H9 (cell line): ENCODE measurements at regions not wholly inside any gene's neighbourhood (a gene's known extent, or its start where the extent isn't known, plus 50 kb on each side); places are given as distances from the start of the nearest gene placed in this dataset.

Experiments used
- DNase-seq: peaks from one replicate; pipeline ENCODE4 v3.0.0-alpha.2; 2017
- H2AFZ ChIP-seq: one replicate; pipeline ENCODE4 v1.6.1; 2013; ENCODE audit warnings: mild to moderate bottlenecking, low read length, control low read depth, moderate library complexity
- H2AK5ac ChIP-seq: 2 replicates; pipeline ENCODE4 v1.6.1; 2013; ENCODE audit warnings: low read length, control low read depth, mixed read lengths; ENCODE audit not compliant: insufficient read length
- H2BK120ac ChIP-seq: one replicate; pipeline ENCODE4 v1.6.1; 2013; ENCODE audit warnings: low read depth, mild to moderate bottlenecking, low read length, control low read depth, inconsistent platforms; ENCODE audit not compliant: poor library complexity, severe bottlenecking
- H2BK12ac ChIP-seq: 2 replicates; pipeline ENCODE4 v1.6.1; 2013; ENCODE audit warnings: low read length, control low read depth, mixed read lengths, low read depth; ENCODE audit not compliant: insufficient read length
- H2BK15ac ChIP-seq: 2 replicates; pipeline ENCODE4 v1.6.1; 2013; ENCODE audit warnings: low read depth, low read length, control low read depth
- H2BK20ac ChIP-seq: one replicate; pipeline ENCODE4 v1.6.1; 2013; ENCODE audit warnings: low read depth, mild to moderate bottlenecking, low read length, control low read depth, inconsistent platforms; ENCODE audit not compliant: poor library complexity, severe bottlenecking
- H2BK5ac ChIP-seq: 2 replicates; pipeline ENCODE4 v1.6.1; 2013; ENCODE audit warnings: low read length, control low read depth, mixed read lengths; ENCODE audit not compliant: insufficient read length
- H3K14ac ChIP-seq: 2 replicates; pipeline ENCODE4 v1.6.1; 2013; ENCODE audit warnings: low read length, control low read depth; ENCODE audit not compliant: insufficient read depth
- H3K18ac ChIP-seq: 2 replicates; pipeline ENCODE4 v1.6.1; 2013; ENCODE audit warnings: low read depth, mild to moderate bottlenecking, mixed read lengths, low read length, control low read depth; ENCODE audit not compliant: insufficient read length
- H3K23ac ChIP-seq: 2 replicates; pipeline ENCODE4 v1.6.1; 2013; ENCODE audit warnings: low read length, control low read depth, mixed read lengths, low read depth; ENCODE audit not compliant: insufficient read length
- H3K23me2 ChIP-seq: 2 replicates; pipeline ENCODE4 v1.6.1; 2013; ENCODE audit warnings: low read depth, mild to moderate bottlenecking, mixed read lengths, low read length, control low read depth; ENCODE audit not compliant: insufficient read length, poor library complexity, severe bottlenecking
- H3K27ac ChIP-seq: 2 replicates; pipeline ENCODE4 v1.5.1; 2013; ENCODE audit warnings: low read length, control low read depth, mixed read lengths, low read depth; ENCODE audit not compliant: insufficient read length
- H3K27me3 ChIP-seq: 2 replicates; pipeline ENCODE4 v1.6.1; 2013; ENCODE audit warnings: low read length, control low read depth, inconsistent platforms; ENCODE audit not compliant: insufficient read depth
- H3K4ac ChIP-seq: 2 replicates; pipeline ENCODE4 v1.6.1; 2013; ENCODE audit warnings: low read depth, mild to moderate bottlenecking, control low read depth, inconsistent platforms, low read length, moderate library complexity
- H3K4me1 ChIP-seq: 2 replicates; pipeline ENCODE4 v1.6.1; 2013; ENCODE audit warnings: low read length, control low read depth, inconsistent platforms; ENCODE audit not compliant: insufficient read depth
- H3K4me2 ChIP-seq: 2 replicates; pipeline ENCODE4 v1.6.1; 2013; ENCODE audit warnings: low read length, control low read depth, mixed read lengths; ENCODE audit not compliant: insufficient read length, insufficient read depth
- H3K56ac ChIP-seq: 2 replicates; pipeline ENCODE4 v1.6.1; 2013; ENCODE audit warnings: low read depth, mild to moderate bottlenecking, mixed read lengths, low read length, control low read depth; ENCODE audit not compliant: insufficient read length
- H3K79me1 ChIP-seq: 2 replicates; pipeline ENCODE4 v1.6.1; 2013; ENCODE audit warnings: low read depth, mild to moderate bottlenecking, moderate library complexity, low read length, control low read depth, inconsistent platforms; ENCODE audit not compliant: insufficient read depth, poor library complexity, severe bottlenecking
- H3K79me2 ChIP-seq: 2 replicates; pipeline ENCODE4 v1.6.1; 2013; ENCODE audit warnings: low read length, control low read depth, inconsistent platforms; ENCODE audit not compliant: insufficient read depth
- H3K9ac ChIP-seq: 2 replicates; pipeline ENCODE4 v1.6.1; 2013; ENCODE audit warnings: low read length, control low read depth, mixed read lengths; ENCODE audit not compliant: insufficient read length; ENCODE audit errors: extremely low read depth
- H3K9me3 ChIP-seq: one replicate; pipeline ENCODE4 v1.6.1; 2013; ENCODE audit warnings: low read depth, low read length, inconsistent platforms; ENCODE audit not compliant: control insufficient read depth
- H3T11ph ChIP-seq: one replicate; pipeline ENCODE4 v1.6.1; 2013; ENCODE audit warnings: mild to moderate bottlenecking, low read length, control low read depth, inconsistent platforms
- H4K20me1 ChIP-seq: one replicate; pipeline ENCODE4 v1.6.1; 2013; ENCODE audit not compliant: control insufficient read depth, insufficient read length, insufficient read depth
- H4K5ac ChIP-seq: 2 replicates; pipeline ENCODE4 v1.6.1; 2013; ENCODE audit warnings: low read depth, mild to moderate bottlenecking, mixed read lengths, low read length, control low read depth; ENCODE audit not compliant: insufficient read length
- H4K8ac ChIP-seq: replicated peaks from 2 replicates; pipeline ENCODE4 v1.6.1; 2013; ENCODE audit warnings: low read length, control low read depth, mixed read lengths, low read depth; ENCODE audit not compliant: insufficient read length
- H4K91ac ChIP-seq: 2 replicates; pipeline ENCODE4 v1.6.1; 2013; ENCODE audit warnings: low read depth, mild to moderate bottlenecking, moderate library complexity, mixed read lengths, low read length, control low read depth; ENCODE audit not compliant: insufficient read length
- H3K27ac Mint-ChIP-seq, 3 experiments: 2 replicates in 2 of 3; 3 replicates in 1 of 3; pipeline ENCODE4 v1.8.0; 2020 to 2021; ENCODE audit warnings: mixed read lengths in 3 of 3, mild to moderate bottlenecking in 1 of 3, moderate library complexity in 1 of 3
- H3K27me3 Mint-ChIP-seq: 2 replicates; pipeline ENCODE4 v1.8.0; 2021; ENCODE audit warnings: low read depth, mild to moderate bottlenecking, moderate library complexity, mixed read lengths
- H3K36me3 Mint-ChIP-seq, 3 experiments: 2 replicates in 2 of 3; 3 replicates in 1 of 3; pipeline ENCODE4 v1.8.0; 2020 to 2021; ENCODE audit warnings: low read depth in 3 of 3, mixed read lengths in 3 of 3; ENCODE audit not compliant: insufficient read depth in 1 of 3
- H3K4me1 Mint-ChIP-seq, 2 experiments: 2 replicates each; pipeline ENCODE4 v1.8.0; 2020; ENCODE audit warnings: mixed read lengths in 2 of 2
- H3K4me3 Mint-ChIP-seq, 2 experiments: 2 replicates in 1 of 2; 3 replicates in 1 of 2; pipeline ENCODE4 v1.8.0; 2020 to 2021; ENCODE audit warnings: mild to moderate bottlenecking in 2 of 2, mixed read lengths in 2 of 2, moderate library complexity in 1 of 2
- H3K9me3 Mint-ChIP-seq, 2 experiments: 2 replicates in 1 of 2; 3 replicates in 1 of 2; pipeline ENCODE4 v1.8.0; 2020; ENCODE audit warnings: mild to moderate bottlenecking in 2 of 2, mixed read lengths in 2 of 2, moderate library complexity in 1 of 2
- WGBS: extraction: QIAGEN DNeasy Blood & Tissue Kit; methylation state at CpG from one replicate; pipeline ENCODE4 v1.1.7; 2013; ENCODE audit warnings: missing lambda C conversion rate, low lambda C conversion rate, mixed read lengths; ENCODE audit not compliant: insufficient read length; ENCODE audit errors: extremely low coverage; 5-methylcytosine and 5-hydroxymethylcytosine counted together
- TF ChIP-seq, protein P1 (sequence below): fragments of 200-600 bp; sonication (generic); conservative IDR thresholded peaks from 3 replicates; pipeline ENCODE4 v1.8.0; 2021; ENCODE audit warnings: antibody characterized with exemption, mild to moderate bottlenecking

DNA sequence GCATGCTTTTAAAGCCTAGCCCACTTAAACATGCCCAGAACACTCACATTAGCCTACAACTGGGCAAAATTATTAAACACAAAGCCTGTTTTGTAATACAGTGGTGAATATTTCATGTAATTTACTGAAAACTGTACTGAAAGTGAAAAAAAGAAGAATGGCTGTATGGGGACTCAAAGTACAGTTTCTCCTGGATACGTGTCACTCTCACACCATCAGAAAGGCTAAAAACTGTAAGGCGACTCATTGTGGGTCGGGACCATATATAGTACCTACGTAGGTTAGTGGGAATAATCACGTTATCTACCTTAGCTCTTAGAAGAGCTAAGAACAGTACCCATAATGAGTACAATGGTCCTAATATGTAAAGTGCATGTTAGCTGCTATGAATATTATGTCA lies 80.2 kb upstream of the SPATA12 start:
- Histone ChIP-seq H2AK5ac (no peak overlapping the region), H2BK120ac (no peak overlapping the region), H3K4me2 (no peak overlapping the region), H4K91ac (no peak overlapping the region), H3K4me1 (no peaks in the 10 kb centered on the region), H3K79me1 (no peaks in the 10 kb centered on the region), H3T11ph (no peak overlapping the region), H3K23me2 (no peaks in the 10 kb centered on the region), H3K18ac (no peak overlapping the region), H2BK5ac (no peak overlapping the region), H3K27ac (no peak overlapping the region), H2AFZ (no peak overlapping the region), H3K79me2 (no peaks in the 10 kb centered on the region), H3K4ac (no peak overlapping the region), H3K56ac (no peak overlapping the region), H3K9me3 (no peaks in the 10 kb centered on the region), H2BK12ac (no peak overlapping the region), H3K14ac (no peak overlapping the region), H2BK20ac (no peak overlapping the region), H4K5ac (no peak overlapping the region), H4K8ac (no peak overlapping the region), H2BK15ac (no peak overlapping the region), H3K9ac (no peak overlapping the region), H3K27me3 (no peaks in the 10 kb centered on the region), H3K23ac (no peak overlapping the region), H4K20me1 (no peaks in the 10 kb centered on the region)
- Mint-ChIP-seq H3K4me1 (0 out of 4 replicates have a peak, but pooled peaks cover 0 to 2% of the 10 kb centered on the region in 2 experiments), H3K9me3 (no peaks in the 10 kb centered on the region), H3K4me3 (no peak overlapping the region), H3K36me3 (no peaks in the 10 kb centered on the region), H3K27ac (no peak overlapping the region), H3K27me3 (no peaks in the 10 kb centered on the region)
- TF ChIP-seq, protein P1, sequence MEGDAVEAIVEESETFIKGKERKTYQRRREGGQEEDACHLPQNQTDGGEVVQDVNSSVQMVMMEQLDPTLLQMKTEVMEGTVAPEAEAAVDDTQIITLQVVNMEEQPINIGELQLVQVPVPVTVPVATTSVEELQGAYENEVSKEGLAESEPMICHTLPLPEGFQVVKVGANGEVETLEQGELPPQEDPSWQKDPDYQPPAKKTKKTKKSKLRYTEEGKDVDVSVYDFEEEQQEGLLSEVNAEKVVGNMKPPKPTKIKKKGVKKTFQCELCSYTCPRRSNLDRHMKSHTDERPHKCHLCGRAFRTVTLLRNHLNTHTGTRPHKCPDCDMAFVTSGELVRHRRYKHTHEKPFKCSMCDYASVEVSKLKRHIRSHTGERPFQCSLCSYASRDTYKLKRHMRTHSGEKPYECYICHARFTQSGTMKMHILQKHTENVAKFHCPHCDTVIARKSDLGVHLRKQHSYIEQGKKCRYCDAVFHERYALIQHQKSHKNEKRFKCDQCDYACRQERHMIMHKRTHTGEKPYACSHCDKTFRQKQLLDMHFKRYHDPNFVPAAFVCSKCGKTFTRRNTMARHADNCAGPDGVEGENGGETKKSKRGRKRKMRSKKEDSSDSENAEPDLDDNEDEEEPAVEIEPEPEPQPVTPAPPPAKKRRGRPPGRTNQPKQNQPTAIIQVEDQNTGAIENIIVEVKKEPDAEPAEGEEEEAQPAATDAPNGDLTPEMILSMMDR: no peak
- no peak for DNase-seq
- no CpG with 5 or more reads among the region's 5 CpGs for WGBS
